IPS-20b (cell line): ENCODE measurements at regions not wholly inside any gene's neighbourhood (a gene's known extent, or its start where the extent isn't known, plus 50 kb on each side); places are given as distances from the start of the nearest gene placed in this dataset.

Source experiments
- H3K27ac ChIP-seq: one replicate; pipeline ENCODE4 v1.5.1; 2013; ENCODE audit warnings: low read length
- H3K27me3 ChIP-seq: 2 replicates; pipeline ENCODE4 v1.6.1; 2013; ENCODE audit warnings: mild to moderate bottlenecking, low read length, inconsistent platforms; ENCODE audit not compliant: insufficient read depth
- H3K36me3 ChIP-seq: 2 replicates; pipeline ENCODE4 v1.6.1; 2013; ENCODE audit warnings: low read depth, mild to moderate bottlenecking, inconsistent platforms, low read length, moderate library complexity; ENCODE audit not compliant: insufficient read depth
- H3K4me1 ChIP-seq: 2 replicates; pipeline ENCODE4 v1.6.1; 2013; ENCODE audit warnings: mild to moderate bottlenecking, control low read depth, inconsistent platforms, low read length, moderate library complexity; ENCODE audit not compliant: insufficient read depth
- H3K4me3 ChIP-seq: 2 replicates; pipeline ENCODE4 v1.5.1; 2013; ENCODE audit warnings: mild to moderate bottlenecking, low read length, inconsistent platforms
- H3K9ac ChIP-seq: 2 replicates; pipeline ENCODE4 v1.6.1; 2013; ENCODE audit warnings: low read depth, mild to moderate bottlenecking, inconsistent platforms, low read length, moderate library complexity
- H3K9me3 ChIP-seq: 2 replicates; pipeline ENCODE4 v1.6.1; 2013; ENCODE audit warnings: mild to moderate bottlenecking, low read depth, low read length, inconsistent platforms; ENCODE audit not compliant: insufficient read depth

DNA sequence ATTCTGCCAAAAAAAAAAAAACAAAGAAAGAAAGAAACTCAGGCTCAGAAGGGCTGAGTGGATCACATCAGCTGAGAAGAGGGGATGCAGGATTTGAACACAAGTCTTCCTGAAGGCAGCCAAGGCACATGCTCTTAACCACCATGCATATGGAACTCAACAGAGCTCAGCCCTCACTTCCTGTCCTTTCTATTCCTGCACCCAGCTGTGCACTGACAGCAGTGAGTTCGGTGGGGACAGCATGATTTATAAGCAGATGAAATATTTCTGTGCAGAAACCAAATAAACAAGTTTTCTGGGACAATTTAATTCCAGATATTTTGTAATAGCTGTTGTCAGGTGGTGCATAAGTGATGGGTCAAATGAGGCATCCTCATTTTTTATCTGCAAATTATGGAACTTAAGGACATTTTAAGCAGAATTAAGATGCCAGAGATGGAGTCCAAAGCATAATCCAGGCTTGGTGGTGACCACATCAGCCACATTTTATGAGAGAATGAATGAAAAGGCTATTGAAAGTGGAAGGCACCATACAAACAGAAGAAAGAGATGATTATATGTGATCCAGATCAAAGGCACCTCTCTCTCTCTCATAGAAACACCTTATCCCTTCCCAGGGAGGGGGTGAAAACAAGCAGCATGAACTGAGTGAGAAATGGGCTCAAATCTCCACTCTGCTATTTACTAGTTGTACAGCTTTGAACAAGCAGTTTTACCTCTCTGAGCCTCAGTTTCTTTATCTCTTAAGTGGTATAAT lies 303.6 kb upstream of the MSX2 start:
- Histone ChIP-seq H3K27me3 (peaks cover 23% of the 10 kb centered on the region), H3K9me3 (no peaks in the 10 kb centered on the region), H3K9ac (no peak overlapping the region), H3K27ac (no peak overlapping the region), H3K4me1 (no peaks in the 10 kb centered on the region), H3K4me3 (no peak overlapping the region), H3K36me3 (no peaks in the 10 kb centered on the region)

GRCh38 chr5:174421408-174421805 lies 303.0 kb upstream of the MSX2 start:
- Histone ChIP-seq H3K9ac (no peak overlapping the region), H3K4me3 (no peak overlapping the region), H3K27me3 (peaks cover 24% of the 10 kb centered on the region), H3K4me1 (no peaks in the 10 kb centered on the region), H3K36me3 (no peaks in the 10 kb centered on the region), H3K27ac (no peak overlapping the region), H3K9me3 (no peaks in the 10 kb centered on the region)

DNA sequence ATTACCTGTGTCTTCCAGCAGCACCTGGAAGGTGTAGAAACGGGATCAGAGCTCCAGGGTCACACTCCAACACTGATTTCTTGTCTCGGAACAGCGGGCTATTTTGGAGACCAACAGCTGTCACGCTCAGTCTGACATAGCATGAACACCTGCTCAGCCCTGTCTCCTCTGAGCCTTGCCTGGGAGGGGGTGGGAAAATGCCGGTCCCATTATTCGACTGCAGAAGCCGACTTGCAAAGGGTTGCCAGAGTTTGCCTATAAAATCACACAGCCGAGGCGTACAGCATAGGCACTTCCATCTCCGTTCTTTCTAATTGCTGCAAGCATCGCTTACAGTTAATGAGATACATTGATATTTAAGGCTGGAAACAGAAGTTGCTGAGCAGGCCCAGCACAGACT lies 300.8 kb upstream of the MSX2 start:
- no peak overlapping the region for H3K27ac ChIP-seq
- H3K27me3 ChIP-seq = peaks cover 14% of the 10 kb centered on the region; the same call in 1 of the 2 replicates

DNA sequence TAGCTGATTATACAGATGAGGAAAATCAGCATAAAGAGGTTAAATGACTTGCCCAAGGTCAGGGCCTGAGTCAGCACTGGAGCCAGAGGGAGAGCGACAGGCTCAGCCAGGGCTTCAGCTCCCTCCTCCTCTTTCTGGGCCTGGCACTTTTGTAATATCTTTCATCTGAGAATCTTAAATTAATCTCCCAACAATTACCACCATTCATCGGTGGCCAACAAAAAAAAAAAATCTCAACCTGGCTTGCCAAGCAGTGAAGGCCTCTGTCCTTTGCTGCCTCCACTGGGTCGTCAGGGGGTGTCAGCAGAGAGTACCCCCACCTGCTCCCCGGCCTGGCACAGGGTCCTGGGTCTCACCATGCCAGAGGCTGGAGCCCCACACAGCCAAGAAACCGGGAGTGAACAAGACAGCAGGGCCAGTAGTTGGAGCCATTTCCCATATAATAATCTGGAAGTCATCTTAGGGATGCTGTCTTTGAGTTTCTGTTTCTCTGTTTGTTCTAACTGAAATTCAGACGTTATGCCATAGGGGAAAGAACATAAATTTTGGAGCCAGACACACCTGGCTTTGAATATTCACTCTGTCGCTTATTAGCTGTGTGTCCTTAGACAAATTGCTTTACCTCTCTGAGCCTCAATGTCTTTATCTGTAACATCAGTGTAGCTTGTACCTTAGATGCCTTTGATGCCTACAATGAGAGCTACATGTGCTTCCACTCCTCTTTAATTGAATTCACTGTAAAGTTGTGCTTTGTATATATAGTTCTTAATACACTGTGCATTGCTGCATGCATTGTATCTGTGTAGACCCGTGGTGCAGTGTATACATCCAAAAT lies 299.9 kb upstream of the MSX2 start:
- H3K27ac ChIP-seq = no peak overlapping the region
- H3K36me3 ChIP-seq = no peaks in the 10 kb centered on the region
- H3K9me3 ChIP-seq = no peaks in the 10 kb centered on the region
- H3K9ac ChIP-seq = no peak overlapping the region
- no peaks in the 10 kb centered on the region for H3K4me1 ChIP-seq
- H3K27me3 ChIP-seq = peaks cover 6% of the 10 kb centered on the region; the same call in 1 of the 2 replicates
- no peak overlapping the region for H3K4me3 ChIP-seq

More for the DNA sequence above, 300.8 kb upstream of the MSX2 start:
- no peak overlapping the region for H3K9ac ChIP-seq
- H3K9me3 ChIP-seq = no peaks in the 10 kb centered on the region
- no peaks in the 10 kb centered on the region for H3K4me1 ChIP-seq
- H3K4me3 ChIP-seq = no peak overlapping the region
- H3K36me3 ChIP-seq = no peaks in the 10 kb centered on the region

DNA sequence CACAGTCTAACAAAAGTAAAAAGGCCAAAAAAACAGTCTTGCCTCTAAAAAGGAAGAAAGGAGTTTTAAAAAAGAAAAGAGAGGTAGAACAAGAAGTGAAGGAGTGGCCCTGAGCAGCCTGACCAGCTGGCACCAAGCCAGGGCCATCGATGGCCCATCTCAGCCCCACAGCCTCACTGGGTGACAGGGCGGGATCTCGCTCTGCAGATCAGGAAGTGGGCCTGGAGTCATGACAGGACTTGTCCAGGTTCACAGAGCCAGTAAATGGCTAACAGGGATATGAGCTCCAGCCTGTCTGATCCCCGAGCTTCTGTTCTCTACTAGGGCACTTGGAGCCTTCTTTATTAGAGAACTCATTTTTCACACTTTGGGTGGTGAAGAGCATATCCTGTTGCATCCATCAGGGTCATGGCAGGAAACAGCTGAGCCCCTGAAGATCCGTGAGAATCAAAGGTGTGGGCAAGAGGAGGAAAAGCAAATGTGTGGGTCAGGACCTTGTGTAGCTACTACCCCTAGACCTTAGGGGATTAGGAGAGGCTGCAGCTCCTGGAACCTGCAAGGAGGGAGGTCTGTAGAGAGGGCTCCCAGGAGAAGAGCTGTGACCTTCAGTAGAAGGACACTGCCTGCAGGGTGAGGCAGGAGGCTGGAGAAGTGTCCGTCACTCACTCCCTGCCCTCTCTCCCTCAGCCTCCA lies 299.0 kb upstream of the MSX2 start:
- peaks cover 5% of the 10 kb centered on the region; the same call in 1 of the 2 replicates for H3K27me3 ChIP-seq
- H3K9ac ChIP-seq = no peak overlapping the region
- H3K36me3 ChIP-seq = no peaks in the 10 kb centered on the region
- no peaks in the 10 kb centered on the region for H3K4me1 ChIP-seq
- H3K9me3 ChIP-seq = no peaks in the 10 kb centered on the region
- H3K4me3 ChIP-seq = no peak overlapping the region
- no peak overlapping the region for H3K27ac ChIP-seq

DNA sequence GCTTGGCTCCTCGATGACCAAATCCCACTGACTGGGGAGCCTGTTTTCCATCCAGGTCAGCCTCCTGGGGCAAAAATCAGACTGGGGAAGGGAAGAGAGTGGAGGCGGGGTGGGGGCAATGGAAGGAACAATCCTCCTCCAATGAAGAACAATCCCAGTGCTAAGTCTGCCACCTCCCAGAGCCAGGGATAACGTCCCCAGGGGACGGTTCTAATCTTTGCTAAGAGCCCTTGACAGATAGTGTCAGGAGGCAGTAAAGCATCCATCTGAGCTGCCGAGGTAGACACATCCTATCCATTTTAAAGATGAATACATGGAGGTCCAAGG lies 298.5 kb upstream of the MSX2 start:
- H3K4me3 ChIP-seq = no peak overlapping the region
- peaks cover 5% of the 10 kb centered on the region; the same call in 1 of the 2 replicates for H3K27me3 ChIP-seq
- H3K27ac ChIP-seq = no peak overlapping the region
- H3K4me1 ChIP-seq = no peaks in the 10 kb centered on the region
- H3K36me3 ChIP-seq = no peaks in the 10 kb centered on the region
- H3K9me3 ChIP-seq = no peaks in the 10 kb centered on the region
- no peak overlapping the region for H3K9ac ChIP-seq

DNA sequence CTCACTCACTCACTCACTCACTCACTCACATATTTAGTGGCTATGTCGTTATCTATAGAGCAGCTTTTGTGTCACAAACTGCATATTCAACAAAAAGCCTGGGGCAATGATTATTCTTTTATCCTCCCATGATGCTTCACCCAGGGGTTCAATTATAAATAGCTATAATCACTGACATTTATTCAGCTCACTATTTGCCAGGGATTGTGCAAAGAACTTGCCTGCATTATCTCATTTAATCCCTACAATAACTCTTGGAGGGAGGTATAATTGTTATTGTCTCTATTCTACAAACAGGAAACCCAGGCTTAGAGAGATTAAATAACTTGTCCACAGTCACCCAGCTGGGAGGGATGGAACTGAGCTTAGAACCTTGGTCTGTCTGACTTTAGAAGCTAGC lies 298.0 kb upstream of the MSX2 start:
- Histone ChIP-seq H3K36me3 (no peaks in the 10 kb centered on the region), H3K9ac (no peak overlapping the region), H3K4me3 (no peak overlapping the region), H3K27ac (no peak overlapping the region), H3K4me1 (no peaks in the 10 kb centered on the region), H3K27me3 (peaks cover 5% of the 10 kb centered on the region; the same call in 1 of the 2 replicates), H3K9me3 (no peaks in the 10 kb centered on the region)

DNA sequence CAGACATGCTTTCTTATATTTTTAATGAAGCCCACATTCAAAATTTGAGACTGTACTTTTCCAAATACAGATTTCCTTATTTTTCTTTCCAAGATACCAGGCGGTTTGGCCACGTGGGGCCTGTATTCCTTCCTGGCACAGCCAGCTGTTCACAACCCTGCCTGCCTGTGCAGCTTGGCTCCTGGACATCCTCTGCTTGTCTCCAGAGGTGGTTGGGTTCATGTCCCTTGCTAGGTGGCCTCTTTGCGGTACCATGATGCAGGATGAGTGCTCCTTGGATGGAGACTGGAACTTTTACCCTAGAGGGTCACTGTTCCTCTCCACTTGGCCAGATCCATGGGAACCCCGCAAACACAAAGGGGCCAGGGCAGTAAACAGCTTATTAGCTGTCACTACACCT lies 297.5 kb upstream of the MSX2 start:
- peaks cover 5% of the 10 kb centered on the region; the same call in 1 of the 2 replicates for H3K27me3 ChIP-seq

DNA sequence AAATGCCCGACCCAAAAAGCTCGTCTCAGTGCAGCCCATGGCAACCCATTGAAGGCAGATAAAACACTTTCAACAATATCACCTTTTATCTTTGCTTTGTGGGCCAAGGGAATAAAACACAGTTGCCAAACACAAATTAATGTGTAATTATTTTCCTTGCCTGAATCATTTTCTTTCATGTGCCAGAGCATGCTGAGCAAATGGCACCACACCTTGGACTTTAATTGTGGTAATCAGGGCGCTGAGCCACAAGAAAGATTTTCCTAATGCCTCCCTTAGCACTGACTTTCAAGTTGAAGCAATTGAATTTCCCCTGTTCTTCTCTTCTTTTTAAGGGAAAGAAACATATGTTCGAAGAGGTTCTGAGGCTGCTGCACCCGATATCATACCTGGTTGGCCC lies 297.1 kb upstream of the MSX2 start:
- Histone ChIP-seq H3K9me3 (no peaks in the 10 kb centered on the region), H3K36me3 (no peaks in the 10 kb centered on the region), H3K27me3 (peaks cover 5% of the 10 kb centered on the region; the same call in 1 of the 2 replicates), H3K27ac (no peak overlapping the region), H3K9ac (no peak overlapping the region), H3K4me3 (no peak overlapping the region), H3K4me1 (no peaks in the 10 kb centered on the region)

More for the DNA sequence above, 297.5 kb upstream of the MSX2 start:
- Histone ChIP-seq H3K36me3 (no peaks in the 10 kb centered on the region), H3K4me3 (no peak overlapping the region), H3K9me3 (no peaks in the 10 kb centered on the region), H3K9ac (no peak overlapping the region), H3K27ac (no peak overlapping the region), H3K4me1 (no peaks in the 10 kb centered on the region)

GRCh38 chr5:174428895-174429294 lies 295.5 kb upstream of the MSX2 start:
- Histone ChIP-seq H3K4me3 (no peak overlapping the region), H3K27me3 (peaks cover 5% of the 10 kb centered on the region; the same call in 1 of the 2 replicates), H3K4me1 (no peaks in the 10 kb centered on the region), H3K36me3 (no peaks in the 10 kb centered on the region), H3K9me3 (no peaks in the 10 kb centered on the region), H3K27ac (no peak overlapping the region), H3K9ac (no peak overlapping the region)

GRCh38 chr5:174430940-174431339 lies 293.4 kb upstream of the MSX2 start:
- no peak overlapping the region for H3K9ac ChIP-seq
- H3K4me3 ChIP-seq = no peak overlapping the region
- no peaks in the 10 kb centered on the region for H3K27me3 ChIP-seq

More at GRCh38 chr5:174430940-174431339, 293.4 kb upstream of the MSX2 start:
- Histone ChIP-seq H3K36me3 (no peaks in the 10 kb centered on the region), H3K27ac (no peak overlapping the region), H3K4me1 (no peaks in the 10 kb centered on the region), H3K9me3 (no peaks in the 10 kb centered on the region)
